ENCODE measurements at regions not wholly inside any gene's neighbourhood (a gene's known extent, or its start where the extent isn't known, plus 50 kb on each side); places are given as distances from the start of the nearest gene placed in this dataset.

- no peak overlapping the region for H3K4me3 ChIP-seq (ENCODE audit: low read depth, low read length)
- DNase-seq (ENCODE audit: low read depth, low spot score) = no peak
- in situ Hi-C loops (cut with HindIII; ENCODE audit: low sequenced_read_pairs) = no loop called here
- TF ChIP-seq CTCF (IDR thresholded peaks at IDR 0.05; ENCODE audit: low read depth, low read length) = no peak
Observed at GRCh38 chr4:24256066-24256465, 328.3 kb downstream of the DHX15 start.

DNA sequence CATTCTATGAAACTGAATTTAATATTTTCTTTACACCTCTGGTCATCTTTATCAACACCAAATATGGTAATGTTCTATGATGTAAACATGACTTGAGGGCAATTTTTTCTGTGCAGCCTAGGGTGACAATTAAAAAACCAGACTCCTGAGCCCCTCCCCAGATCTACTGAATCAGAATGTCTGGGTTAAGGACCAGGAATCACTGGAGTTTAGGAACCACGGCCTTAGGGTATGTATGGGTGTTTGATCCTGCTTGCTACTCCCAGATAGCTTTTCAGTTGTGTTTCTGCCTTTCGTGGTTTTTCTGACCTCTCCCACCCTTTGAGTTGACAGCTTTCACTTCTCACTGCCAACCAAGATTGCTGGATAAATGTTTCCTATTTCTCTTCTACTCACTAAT lies 332.2 kb downstream of the DHX15 start:
- no peak for TF ChIP-seq CTCF (IDR thresholded peaks at IDR 0.05; ENCODE audit: low read depth, low read length)
- DNase-seq (ENCODE audit: low read depth, low spot score) = no peak
- in situ Hi-C loops (cut with HindIII; ENCODE audit: low sequenced_read_pairs) = no loop called here
- no peak overlapping the region for H3K4me3 ChIP-seq (ENCODE audit: low read depth, low read length)

GRCh38 chr4:24251589-24251988 lies 332.8 kb downstream of the DHX15 start:
- no peak for TF ChIP-seq CTCF (IDR thresholded peaks at IDR 0.05; ENCODE audit: low read depth, low read length)
- no peak for DNase-seq (ENCODE audit: low read depth, low spot score)
- H3K4me3 ChIP-seq (ENCODE audit: low read depth, low read length) = no peak overlapping the region
- in situ Hi-C loops (cut with HindIII; ENCODE audit: low sequenced_read_pairs) = no loop called here

- H3K4me3 ChIP-seq (ENCODE audit: low read depth, low read length) = no peak overlapping the region
- in situ Hi-C loops (cut with HindIII; ENCODE audit: low sequenced_read_pairs) = no loop called here
- DNase-seq (ENCODE audit: low read depth, low spot score) = no peak
- TF ChIP-seq CTCF (IDR thresholded peaks at IDR 0.05; ENCODE audit: low read depth, low read length) = no peak
Observed at GRCh38 chr4:24249972-24250371, 334.4 kb downstream of the DHX15 start.

DNA sequence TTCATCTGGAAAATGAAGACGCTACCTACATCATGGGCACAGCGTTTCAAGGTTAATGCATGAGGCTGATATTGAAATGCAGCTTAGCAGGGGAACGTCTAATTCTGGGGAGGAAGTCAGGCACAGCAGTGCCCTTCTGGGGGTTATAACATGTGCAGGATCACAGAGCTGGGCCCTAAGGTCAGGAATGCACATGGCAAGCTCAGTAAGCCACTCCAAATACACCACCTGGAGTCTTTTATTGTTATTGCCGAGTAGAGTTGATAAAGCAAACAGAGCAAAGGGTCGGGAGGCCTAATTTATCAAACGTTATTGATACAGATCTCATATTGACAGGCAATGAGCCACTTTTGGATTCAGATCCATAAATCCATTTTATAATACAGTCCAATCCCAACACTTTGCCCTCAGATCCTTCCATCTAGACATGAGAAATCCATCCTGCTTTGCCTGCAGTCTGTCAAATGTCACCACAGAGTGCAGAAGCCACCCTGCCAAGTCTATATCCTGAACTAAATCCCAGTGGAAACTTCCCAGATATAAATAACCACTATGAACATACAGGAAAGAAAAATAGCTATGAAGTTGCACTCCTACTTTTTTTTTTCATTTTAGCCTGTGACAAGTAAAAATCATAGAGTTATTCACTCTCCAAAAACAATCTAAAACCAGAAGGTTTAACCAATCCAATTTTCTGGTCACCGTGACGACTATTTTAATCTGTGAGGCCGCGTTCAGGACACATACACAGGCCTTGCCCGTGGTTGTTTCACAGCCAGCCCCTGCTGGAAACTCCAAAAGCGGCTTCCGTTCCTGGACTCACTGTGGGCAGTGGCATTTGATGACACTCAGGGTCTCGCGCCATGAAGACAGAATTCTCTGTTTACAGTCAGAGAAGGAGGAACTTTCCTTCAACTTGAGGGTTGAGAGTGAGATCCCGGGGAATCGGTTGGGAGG lies 335.4 kb downstream of the DHX15 start:
- in situ Hi-C loops (cut with HindIII; ENCODE audit: low sequenced_read_pairs) = no loop called here
- TF ChIP-seq CTCF (IDR thresholded peaks at IDR 0.05; ENCODE audit: low read depth, low read length) = no peak
- DNase-seq (ENCODE audit: low read depth, low spot score) = no peak
- H3K4me3 ChIP-seq (ENCODE audit: low read depth, low read length) = no peak overlapping the region

DNA sequence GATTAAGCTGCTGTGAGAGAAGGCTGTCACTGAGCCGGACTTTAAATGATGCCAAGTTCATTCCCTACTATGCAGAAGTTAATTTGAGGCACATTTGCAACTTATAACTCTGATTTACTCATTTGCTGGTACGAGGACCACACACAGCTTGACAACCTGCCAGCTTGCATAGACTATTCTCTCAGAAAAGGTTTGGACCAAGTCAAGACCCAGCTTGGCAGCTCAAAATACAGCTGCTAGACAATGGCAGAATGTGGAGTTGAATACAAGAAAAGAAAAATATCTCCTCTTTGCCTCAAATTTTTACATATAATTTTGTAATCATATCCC lies 338.9 kb downstream of the DHX15 start:
- DNase-seq (ENCODE audit: low read depth, low spot score) = no peak
- TF ChIP-seq CTCF (IDR thresholded peaks at IDR 0.05; ENCODE audit: low read depth, low read length) = no peak
- in situ Hi-C loops (cut with HindIII; ENCODE audit: low sequenced_read_pairs) = no loop called here
- H3K4me3 ChIP-seq (ENCODE audit: low read depth, low read length) = no peak overlapping the region
